Loucy (cell line): ENCODE measurements at regions not wholly inside any gene's neighbourhood (a gene's known extent, or its start where the extent isn't known, plus 50 kb on each side); places are given as distances from the start of the nearest gene placed in this dataset.

Experiments used
- EZH2phosphoT487 ChIP-seq: fragments of 200-600 bp; IDR thresholded peaks from 2 replicates; pipeline ENCODE4 v1.6.1; 2018; ENCODE audit warnings: antibody characterized with exemption, mild to moderate bottlenecking, moderate library complexity, borderline replicate concordance
- TF ChIP-seq, protein P1 (sequence below): fragments of 200-600 bp; sonication (generic); conservative IDR thresholded peaks from 2 replicates; pipeline ENCODE4 v1.5.1; 2014; ENCODE audit warnings: mild to moderate bottlenecking, antibody characterized with exemption, low read length

- TF ChIP-seq EZH2phosphoT487: no peak
- TF ChIP-seq, protein P1, sequence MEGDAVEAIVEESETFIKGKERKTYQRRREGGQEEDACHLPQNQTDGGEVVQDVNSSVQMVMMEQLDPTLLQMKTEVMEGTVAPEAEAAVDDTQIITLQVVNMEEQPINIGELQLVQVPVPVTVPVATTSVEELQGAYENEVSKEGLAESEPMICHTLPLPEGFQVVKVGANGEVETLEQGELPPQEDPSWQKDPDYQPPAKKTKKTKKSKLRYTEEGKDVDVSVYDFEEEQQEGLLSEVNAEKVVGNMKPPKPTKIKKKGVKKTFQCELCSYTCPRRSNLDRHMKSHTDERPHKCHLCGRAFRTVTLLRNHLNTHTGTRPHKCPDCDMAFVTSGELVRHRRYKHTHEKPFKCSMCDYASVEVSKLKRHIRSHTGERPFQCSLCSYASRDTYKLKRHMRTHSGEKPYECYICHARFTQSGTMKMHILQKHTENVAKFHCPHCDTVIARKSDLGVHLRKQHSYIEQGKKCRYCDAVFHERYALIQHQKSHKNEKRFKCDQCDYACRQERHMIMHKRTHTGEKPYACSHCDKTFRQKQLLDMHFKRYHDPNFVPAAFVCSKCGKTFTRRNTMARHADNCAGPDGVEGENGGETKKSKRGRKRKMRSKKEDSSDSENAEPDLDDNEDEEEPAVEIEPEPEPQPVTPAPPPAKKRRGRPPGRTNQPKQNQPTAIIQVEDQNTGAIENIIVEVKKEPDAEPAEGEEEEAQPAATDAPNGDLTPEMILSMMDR: no peak
These were observed 470.9 kb downstream of the TFAP2A start for GRCh38 chr6:9943986-9944385.
